KBM-7 (cell line): ENCODE measurements at regions not wholly inside any gene's neighbourhood (a gene's known extent, or its start where the extent isn't known, plus 50 kb on each side); places are given as distances from the start of the nearest gene placed in this dataset.
"Not testable (repeated sequence)": the region's sequence is repeated elsewhere in the genome, so short reads cannot be mapped to it uniquely, and the experiment has no call there.

ENCODE experiments used
- DNase-seq: peaks from one replicate; pipeline ENCODE4 v3.0.0-alpha.2; 2015
- in situ Hi-C: fragments of 300-500 bp; cut with MboI; formaldehyde crosslinking; loops from 2 replicates; pipeline ENCODE4 v1.14.3; 2020; ENCODE audit warnings: low sequenced_read_pairs, low pct_unique_long_range_greater_than_20kb, mixed read lengths

GRCh38 chr15:39409876-39410530, 170.9 kb upstream of the THBS1 start:
- no peak for DNase-seq
- in situ Hi-C loops, result no loop called here

GRCh38 chr15:39411102-39411989, 169.5 kb upstream of the THBS1 start:
- in situ Hi-C loops, result no loop called here
- peak; percentile 27 for DNase-seq

GRCh38 chr15:39413558-39413957, 167.3 kb upstream of the THBS1 start:
- no peak for DNase-seq

GRCh38 chr15:39414201-39414600, 166.7 kb upstream of the THBS1 start:
- in situ Hi-C loops, result no loop called here
- DNase-seq, result no peak

More at GRCh38 chr15:39413558-39413957, 167.3 kb upstream of the THBS1 start:
- in situ Hi-C loops, result no loop called here

- DNase-seq, result no peak
- in situ Hi-C loops, result no loop called here
Observed at GRCh38 chr15:39415634-39416033, 165.2 kb upstream of the THBS1 start.

- DNase-seq, result no peak
- in situ Hi-C loops, result no loop called here
Observed at GRCh38 chr15:39416258-39416657, 164.6 kb upstream of the THBS1 start.

GRCh38 chr15:39417366-39418134, 163.3 kb upstream of the THBS1 start:
- in situ Hi-C loops, result no loop called here
- DNase-seq, result no peak

GRCh38 chr15:39419651-39420050, 161.2 kb upstream of the THBS1 start:
- in situ Hi-C loops, result no loop called here
- no peak for DNase-seq

- in situ Hi-C loops, result not testable (repeated sequence)
Observed at GRCh38 chr15:39420123-39420852, 160.6 kb upstream of the THBS1 start.

GRCh38 chr15:39420853-39421192, 160.1 kb upstream of the THBS1 start:
- in situ Hi-C loops, DNase-seq: not testable (repeated sequence)

More at GRCh38 chr15:39420123-39420852, 160.6 kb upstream of the THBS1 start:
- DNase-seq, result not testable (repeated sequence)

GRCh38 chr15:39426552-39427532, 154.0 kb upstream of the THBS1 start:
- in situ Hi-C loops, result no loop called here
- DNase-seq, result peak; percentile 90

- no peak for DNase-seq
- in situ Hi-C loops, result no loop called here
Observed at GRCh38 chr15:39427705-39428104, 153.2 kb upstream of the THBS1 start.

- DNase-seq, result no peak
- in situ Hi-C loops, result no loop called here
Observed at GRCh38 chr15:39429898-39430357, 151.0 kb upstream of the THBS1 start.

GRCh38 chr15:39430389-39430788, 150.5 kb upstream of the THBS1 start:
- no peak for DNase-seq
- in situ Hi-C loops, result no loop called here

- DNase-seq, result no peak
- in situ Hi-C loops, result no loop called here
Observed at GRCh38 chr15:39431376-39431775, 149.5 kb upstream of the THBS1 start.

- in situ Hi-C loops, result no loop called here
Observed at GRCh38 chr15:39432026-39432425, 148.9 kb upstream of the THBS1 start.

GRCh38 chr15:39432912-39433348, 147.9 kb upstream of the THBS1 start:
- DNase-seq, result no peak
- in situ Hi-C loops, result no loop called here

More at GRCh38 chr15:39432026-39432425, 148.9 kb upstream of the THBS1 start:
- no peak for DNase-seq

- no peak for DNase-seq
- in situ Hi-C loops, result no loop called here
Observed at GRCh38 chr15:39433376-39433775, 147.5 kb upstream of the THBS1 start.
